GM19463 (cell line): ENCODE measurements at regions not wholly inside any gene's neighbourhood (a gene's known extent, or its start where the extent isn't known, plus 50 kb on each side); places are given as distances from the start of the nearest gene placed in this dataset.
"Not testable (repeated sequence)": the region's sequence is repeated elsewhere in the genome, so short reads cannot be mapped to it uniquely, and the experiment has no call there.

Source experiments
- ATAC-seq: cut with Tn5 transposase; IDR thresholded peaks from one replicate; pipeline ENCODE4 v1.9.1; 2021; ENCODE audit warnings: mild to moderate bottlenecking, moderate library complexity; ENCODE audit not compliant: unreplicated experiment

DNA sequence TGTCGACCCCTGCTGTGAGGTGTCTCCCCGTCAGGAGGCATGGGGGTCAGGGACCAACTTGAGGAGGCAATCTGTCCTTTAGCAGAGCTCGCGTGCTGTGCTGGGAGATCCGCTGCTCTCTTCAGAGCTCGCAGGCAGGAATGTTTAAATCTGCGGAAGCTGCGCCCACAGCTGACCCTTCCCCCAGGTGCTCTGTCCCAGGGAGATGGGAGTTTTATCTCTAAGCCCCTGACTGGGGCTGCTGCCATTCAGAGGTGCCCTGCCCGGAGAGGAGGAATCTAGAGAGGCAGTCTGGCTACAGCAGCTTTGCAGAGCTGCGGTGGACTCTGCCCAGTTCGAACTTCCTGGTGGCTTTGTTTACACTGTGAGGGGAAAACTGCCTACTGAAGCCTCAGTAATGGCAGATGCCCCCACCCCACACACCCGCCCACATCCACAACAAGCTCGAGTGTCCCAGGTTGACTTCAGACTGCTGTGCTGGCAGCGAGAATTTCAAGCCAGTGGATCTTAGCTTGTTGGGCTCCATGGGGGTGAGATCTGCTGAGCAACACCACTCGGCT is 133.1 kb downstream of the CENPC start:
- not testable (repeated sequence) for ATAC-seq

DNA sequence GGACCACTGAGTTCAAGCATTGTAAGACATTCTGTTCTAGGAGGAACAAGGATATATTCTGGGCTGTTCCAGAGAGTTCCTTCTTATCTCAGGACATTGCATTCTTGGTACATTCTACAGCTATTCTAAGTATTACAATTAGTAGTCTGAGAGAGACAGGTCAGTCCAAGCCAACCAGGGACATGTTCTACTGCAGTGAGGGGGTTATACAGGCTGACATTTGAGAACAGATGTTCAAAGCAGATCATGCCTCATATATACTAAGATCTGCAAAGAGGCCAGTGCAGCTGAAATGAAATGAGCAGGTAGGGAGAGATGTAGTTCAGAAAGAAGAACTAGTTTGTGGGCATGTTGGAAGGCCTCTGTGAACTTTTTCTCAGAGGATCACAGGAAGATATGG is 142.0 kb downstream of the CENPC start:
- ATAC-seq: no peak

GRCh38 chr4:67401902-67402301 is 143.4 kb downstream of the CENPC start:
- ATAC-seq: no peak

DNA sequence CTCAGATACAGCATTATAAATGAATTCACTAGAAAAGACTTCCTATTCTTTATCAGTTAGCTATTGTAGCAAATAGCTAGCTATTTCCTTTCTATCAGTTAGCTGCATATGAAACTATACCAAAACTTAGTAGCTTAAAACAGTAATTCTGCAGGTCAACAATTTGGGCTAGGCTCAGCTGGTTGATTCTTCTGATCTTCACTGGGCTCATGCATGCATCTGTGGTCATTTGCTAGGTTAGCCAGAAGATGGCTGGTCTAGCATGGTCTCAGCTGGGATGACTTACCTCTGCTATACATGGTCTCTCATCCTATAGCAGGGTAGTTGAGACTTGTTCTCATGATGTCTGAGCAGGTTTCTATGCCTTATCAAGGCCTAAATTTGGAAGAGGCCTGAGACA is 147.4 kb downstream of the CENPC start:
- ATAC-seq: no peak

- ATAC-seq: no peak
These were observed 148.3 kb downstream of the CENPC start for GRCh38 chr4:67397031-67397430.

DNA sequence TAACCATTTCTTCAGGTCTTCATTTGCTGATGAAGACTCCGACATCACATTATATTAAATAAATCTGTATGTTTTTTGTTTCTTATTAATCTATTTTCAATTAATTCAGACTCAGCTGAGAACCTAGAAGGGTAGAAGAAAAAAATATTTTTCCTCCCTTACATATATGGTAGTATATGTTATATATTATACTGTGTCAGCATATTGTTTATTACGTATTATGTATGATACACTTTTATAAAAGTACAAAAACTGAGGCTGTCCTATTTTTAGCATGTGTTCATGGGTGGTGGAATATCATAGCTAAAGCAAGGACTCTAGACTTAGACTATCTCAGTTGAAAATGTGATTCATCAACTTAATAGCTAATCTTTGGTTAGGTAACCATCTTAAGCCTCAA is 149.3 kb downstream of the CENPC start:
- no peak for ATAC-seq

DNA sequence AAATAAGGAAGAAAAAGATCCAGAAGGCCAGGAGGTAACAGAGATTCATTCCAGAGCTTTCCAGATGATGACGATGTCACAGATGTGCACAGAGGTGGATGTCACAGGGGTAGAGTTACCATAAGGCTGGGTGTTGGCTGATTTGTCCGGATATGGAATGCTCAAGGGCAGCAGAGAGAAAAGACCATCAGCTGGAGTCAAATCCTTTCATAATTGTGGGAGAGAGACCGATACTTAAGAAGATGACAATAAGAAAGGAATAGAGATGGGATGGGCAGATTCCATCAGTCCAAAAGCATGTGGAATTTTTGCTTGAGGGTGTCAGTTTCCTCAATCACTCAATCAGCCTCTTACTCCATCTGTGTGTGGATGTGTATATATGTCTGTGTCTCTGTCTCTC is 150.4 kb downstream of the CENPC start:
- no peak for ATAC-seq

DNA sequence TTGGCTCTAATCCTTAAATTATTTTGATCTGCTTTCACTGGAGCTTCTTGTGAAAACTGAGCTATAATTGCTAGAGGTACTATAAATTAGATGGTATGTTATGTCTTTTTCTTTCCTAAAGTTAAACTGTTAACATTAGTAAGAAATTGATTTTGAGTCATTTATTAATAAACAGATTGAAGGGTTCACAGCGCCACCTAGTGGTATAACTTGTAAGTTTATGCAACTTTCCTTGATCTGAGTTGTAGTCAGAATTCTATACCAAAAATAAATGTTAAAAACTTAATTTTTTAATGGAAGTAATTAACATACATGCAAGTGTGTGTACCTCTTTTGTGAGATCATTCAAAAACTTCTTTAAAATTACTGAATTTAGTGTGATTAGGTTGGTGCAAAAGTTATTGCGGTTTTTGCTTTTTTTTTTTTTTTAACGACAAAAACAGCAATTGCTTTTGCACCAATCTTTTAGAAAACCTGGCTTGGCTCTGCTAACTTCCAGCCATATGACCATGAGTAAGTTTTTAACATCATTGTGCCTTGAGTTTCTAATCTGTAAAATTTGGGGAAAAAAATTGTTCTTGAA is 151.5 kb downstream of the CENPC start:
- ATAC-seq: no peak

GRCh38 chr4:67393007-67393406 is 152.3 kb downstream of the CENPC start:
- no peak for ATAC-seq

DNA sequence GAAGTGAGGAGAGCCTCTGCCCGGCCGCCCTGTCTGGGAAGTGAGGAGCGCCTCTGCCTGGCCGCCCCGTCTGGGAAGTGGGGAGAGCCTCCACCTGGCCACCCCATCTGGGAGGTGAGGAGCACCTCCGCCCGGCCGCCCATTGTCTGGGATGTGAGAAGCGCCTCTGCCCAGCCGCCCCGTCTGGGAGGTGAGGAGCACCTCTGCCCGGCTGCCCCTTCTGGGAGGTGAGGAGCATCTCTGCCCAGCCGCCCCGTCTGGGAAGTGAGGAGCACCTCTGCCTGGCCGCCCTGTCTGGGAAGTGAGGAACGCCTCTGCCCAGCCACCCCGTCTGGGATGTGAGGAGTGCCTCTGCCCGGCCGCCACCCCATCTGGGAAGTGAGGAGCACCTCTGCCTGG is 163.9 kb downstream of the CENPC start:
- ATAC-seq: not testable (repeated sequence)

- ATAC-seq: not testable (repeated sequence)
These were observed 164.4 kb downstream of the CENPC start for GRCh38 chr4:67380702-67381405.

DNA sequence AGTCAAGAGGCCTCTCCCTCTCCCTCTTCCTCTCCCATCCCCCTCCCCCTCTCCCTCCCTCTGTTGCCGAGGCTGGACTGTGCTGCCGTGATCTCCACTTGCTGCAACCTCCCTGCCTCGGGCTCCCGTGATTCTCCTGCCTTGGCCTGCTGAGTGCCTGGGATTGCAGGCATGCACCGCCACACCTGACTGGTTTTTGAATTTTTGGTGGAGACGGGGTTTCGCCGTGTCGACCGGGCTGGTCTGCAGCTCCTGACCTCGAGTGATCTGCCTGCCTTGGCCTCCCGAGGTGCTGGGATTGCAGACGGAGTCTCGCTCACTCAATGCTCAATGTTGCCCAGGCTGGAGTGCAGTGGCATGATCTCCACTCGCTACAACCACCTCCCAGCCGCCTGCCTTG is 165.1 kb downstream of the CENPC start:
- no peak for ATAC-seq

DNA sequence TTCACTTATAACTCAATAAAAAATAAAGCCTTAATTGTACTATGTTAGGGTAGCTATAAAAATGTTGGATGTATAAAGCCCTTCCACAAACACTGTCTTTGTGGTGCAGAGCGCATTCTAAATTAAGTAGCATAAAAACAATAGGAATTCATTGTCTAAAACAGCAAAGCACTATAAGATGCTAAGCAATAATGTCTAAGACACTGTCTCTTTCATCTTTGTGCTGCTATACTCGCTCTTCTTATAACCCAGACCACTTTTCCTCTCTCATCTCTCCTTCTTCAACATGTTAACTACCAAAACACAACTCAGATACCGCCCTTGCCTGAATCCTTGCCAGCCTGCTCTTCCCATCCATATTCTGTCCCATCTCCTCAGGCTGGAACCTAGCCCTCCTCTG is 170.0 kb downstream of the CENPC start:
- ATAC-seq: no peak

DNA sequence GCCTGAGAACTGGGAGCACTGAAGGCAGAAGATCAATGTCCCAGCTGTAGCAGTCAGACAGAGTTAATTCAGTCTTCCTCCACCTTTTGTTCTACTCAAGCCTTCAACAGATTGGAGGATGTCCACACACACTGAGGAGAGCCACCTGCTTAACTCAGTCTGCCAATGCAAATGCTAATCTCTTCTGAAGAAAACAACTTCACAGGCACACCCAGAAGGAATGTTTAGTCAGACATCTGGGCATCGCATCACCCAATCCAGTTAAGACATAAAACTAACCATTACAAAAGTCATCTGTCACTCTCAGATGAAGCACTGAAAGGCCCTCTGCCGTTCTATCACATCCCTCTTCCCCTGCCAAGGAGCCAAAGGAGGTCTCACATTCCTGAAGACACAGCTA is 173.7 kb downstream of the CENPC start:
- ATAC-seq: no peak

GRCh38 chr4:67366311-67366861 is 178.9 kb downstream of the CENPC start:
- ATAC-seq: no peak

DNA sequence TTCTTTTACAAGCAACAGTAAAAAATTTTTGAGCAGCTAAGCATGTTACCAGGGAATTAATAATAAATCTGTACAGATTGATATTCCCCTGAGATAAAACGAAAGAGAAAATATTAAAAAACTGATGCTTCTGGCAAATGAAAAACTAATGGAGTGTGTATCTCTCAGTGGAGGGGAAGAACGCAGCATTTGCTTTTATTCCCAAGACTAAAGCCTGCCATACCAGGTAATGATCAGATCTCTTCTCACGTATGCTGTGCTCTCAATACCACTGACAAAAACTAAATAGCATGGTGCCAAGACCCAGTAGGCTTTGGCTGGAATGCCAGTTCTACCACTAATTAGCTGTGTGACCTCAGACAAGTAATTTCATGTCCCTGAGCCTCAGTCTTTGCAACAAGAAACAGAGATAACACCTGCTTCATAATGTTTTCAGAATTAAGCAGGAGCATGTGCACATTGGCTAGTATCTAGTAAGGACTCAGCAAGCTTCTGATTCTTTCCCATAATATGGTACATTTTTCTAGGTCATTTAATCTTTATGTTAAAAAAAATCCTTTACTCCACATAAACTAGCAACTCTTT is 179.6 kb downstream of the CENPC start:
- ATAC-seq: no peak

- ATAC-seq: no peak
These were observed 189.5 kb downstream of the CENPC start for GRCh38 chr4:67355806-67356205.

GRCh38 chr4:67346654-67347053 is 198.6 kb downstream of the CENPC start:
- no peak for ATAC-seq

GRCh38 chr4:67344594-67345380 is 200.5 kb downstream of the CENPC start:
- ATAC-seq: no peak

GRCh38 chr4:67343199-67343598 is 202.1 kb downstream of the CENPC start:
- no peak for ATAC-seq

DNA sequence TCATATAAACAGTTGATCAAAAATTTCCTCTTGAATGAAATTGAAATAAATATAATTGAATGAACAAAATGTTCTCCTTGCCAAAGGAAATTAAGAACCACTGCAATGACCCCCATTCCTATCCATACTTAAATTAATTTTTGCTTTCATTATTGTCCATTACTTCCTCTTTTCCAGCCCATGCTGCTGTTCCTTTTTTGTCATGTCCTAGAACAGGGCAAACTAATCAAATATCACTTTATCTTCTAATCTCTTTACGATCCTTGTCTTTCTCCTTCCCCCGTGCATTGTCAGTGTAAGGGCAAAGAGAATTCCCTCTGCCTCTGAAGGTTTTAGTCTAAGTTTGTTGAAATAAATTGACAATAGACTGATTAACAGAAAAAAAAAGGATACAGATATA is 203.0 kb downstream of the CENPC start:
- ATAC-seq: no peak
